GM19193 (cell line): ENCODE measurements at regions not wholly inside any gene's neighbourhood (a gene's known extent, or its start where the extent isn't known, plus 50 kb on each side); places are given as distances from the start of the nearest gene placed in this dataset.

ENCODE experiments used
- POLR2A ChIP-seq: IDR thresholded peaks from 4 replicates; pipeline ENCODE4 v1.6.1; 2011; ENCODE audit not compliant: insufficient read depth, insufficient read length; ENCODE audit errors: extremely low read depth

GRCh38 chr14:71418532-71419245 lies 511.4 kb downstream of the PCNX1 start:
- TF ChIP-seq POLR2A, result no peak

- no peak for TF ChIP-seq POLR2A
Observed at GRCh38 chr14:71423481-71423880, 508.7 kb upstream of the RGS6 start.

DNA sequence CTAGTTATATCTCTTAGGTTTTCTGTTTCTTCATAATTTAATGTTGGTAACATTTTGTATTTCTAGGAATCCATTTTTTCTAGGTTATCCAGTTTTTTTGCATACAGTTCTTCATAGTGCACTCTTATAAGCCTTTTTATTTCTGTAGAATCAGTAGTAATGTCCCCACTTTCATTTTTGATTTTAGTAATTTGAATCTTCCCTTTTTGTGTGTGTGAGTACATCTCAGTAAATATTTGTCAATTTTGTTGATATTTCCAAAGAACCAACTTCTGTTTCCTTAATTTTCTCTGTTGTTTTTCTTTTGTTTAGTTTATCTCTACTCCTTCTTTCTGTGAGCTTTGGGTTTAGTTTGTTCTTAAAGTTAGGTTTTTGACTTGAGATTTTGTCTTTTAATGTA lies 507.3 kb upstream of the RGS6 start:
- no peak for TF ChIP-seq POLR2A

GRCh38 chr14:71426001-71426400 lies 506.2 kb upstream of the RGS6 start:
- TF ChIP-seq POLR2A, result no peak

- no peak for TF ChIP-seq POLR2A
Observed at GRCh38 chr14:71429902-71430301, 502.3 kb upstream of the RGS6 start.

GRCh38 chr14:71430321-71430677 lies 501.9 kb upstream of the RGS6 start:
- no peak for TF ChIP-seq POLR2A

DNA sequence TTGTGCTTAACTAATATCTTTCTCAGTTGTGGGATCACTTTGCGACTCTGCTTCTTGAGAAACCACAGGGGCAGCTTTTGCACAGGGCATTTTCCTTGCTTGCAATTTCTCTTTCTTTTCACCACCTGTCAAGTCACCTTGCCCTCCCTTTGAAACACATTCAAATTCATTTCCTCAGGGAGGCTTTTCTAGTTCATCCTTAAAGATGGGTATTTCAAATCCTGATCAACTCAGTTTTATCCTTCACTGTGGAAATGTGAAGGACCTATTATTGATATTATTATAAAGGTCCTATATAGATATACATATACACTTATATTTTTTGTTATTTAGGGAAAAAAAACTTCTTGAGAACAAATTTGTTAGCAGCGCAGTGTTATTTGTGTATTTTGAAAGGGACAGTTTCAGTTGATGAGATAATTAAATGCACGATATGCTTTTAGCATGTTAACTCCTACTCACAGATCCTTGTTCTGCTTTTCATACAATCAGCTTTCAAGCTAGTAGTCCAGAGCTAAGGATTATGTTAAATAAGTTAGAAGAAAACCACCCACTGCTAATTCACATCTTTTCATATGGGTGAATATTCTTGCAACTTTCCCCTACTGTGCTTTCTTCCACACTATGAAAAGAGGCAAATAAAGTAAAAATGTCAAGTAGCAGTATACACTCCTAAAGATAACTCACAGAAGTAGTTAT lies 501.4 kb upstream of the RGS6 start:
- no peak for TF ChIP-seq POLR2A

- TF ChIP-seq POLR2A, result no peak
Observed at GRCh38 chr14:71432334-71433110, 499.7 kb upstream of the RGS6 start.

- TF ChIP-seq POLR2A, result no peak
Observed at GRCh38 chr14:71433303-71433702, 498.9 kb upstream of the RGS6 start.

GRCh38 chr14:71437870-71438269 lies 494.4 kb upstream of the RGS6 start:
- TF ChIP-seq POLR2A, result no peak

DNA sequence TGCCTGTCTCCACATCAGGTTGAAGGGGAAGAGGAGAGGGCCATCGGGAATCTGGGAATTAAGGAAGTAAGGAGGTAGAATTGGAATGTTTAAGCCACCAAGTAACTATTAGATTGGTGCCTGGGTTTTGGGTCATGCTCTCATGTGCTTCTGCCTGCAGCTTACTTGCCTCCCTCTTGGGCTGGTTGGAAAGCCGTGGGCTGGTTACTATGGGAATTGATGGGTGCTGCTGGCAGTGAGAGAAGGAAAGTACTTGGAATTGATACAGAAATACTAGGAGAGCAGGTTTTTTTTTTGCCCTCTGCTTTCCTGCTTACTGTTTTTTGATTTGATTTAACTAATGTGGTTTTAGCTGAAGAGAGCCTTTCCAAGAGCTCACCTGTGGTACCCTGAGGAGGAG lies 493.5 kb upstream of the RGS6 start:
- no peak for TF ChIP-seq POLR2A

DNA sequence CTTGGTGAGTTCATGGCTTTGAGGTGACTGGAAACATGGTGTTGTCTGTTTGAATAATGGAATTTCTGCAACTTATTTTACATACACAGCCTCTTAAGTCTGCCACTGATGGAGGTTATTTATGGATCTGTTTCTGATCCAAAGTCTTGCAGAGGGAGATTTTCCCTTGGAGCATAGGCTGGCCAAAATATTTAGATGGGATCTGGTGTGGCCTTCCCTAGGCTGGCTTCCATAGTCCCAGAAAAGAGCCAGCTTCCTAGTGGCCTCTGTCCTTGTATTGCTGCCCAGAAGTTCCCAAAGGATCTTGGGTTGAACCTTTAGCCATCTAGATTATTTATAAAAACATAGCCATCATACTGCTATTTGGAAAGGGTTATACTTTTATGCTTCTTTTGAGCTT lies 491.1 kb upstream of the RGS6 start:
- TF ChIP-seq POLR2A, result no peak

- TF ChIP-seq POLR2A, result no peak
Observed at GRCh38 chr14:71444030-71444822, 488.0 kb upstream of the RGS6 start.

GRCh38 chr14:71448431-71449315 lies 483.6 kb upstream of the RGS6 start:
- no peak for TF ChIP-seq POLR2A
